ENCODE measurements at regions not wholly inside any gene's neighbourhood (a gene's known extent, or its start where the extent isn't known, plus 50 kb on each side); places are given as distances from the start of the nearest gene placed in this dataset.

DNA sequence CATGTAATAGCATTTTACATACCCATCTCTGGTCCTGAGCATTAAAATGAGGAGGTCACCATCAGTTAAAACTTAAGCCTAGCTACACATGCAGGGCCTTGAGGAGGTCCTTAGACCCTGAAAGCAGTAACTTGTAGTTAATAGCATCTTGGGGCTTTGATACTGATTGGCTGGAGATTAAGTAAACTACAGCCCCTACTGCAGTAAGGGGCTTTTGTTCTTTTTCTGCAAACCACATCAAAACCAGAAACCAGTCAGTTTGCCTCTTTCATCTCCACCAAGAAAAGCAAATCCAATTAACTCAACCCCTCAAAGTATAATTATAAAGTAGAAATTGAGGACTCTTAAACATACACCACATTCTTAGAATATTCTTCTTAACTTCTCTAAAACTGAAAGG lies 622.7 kb downstream of the ZPLD1 start:
- no peak overlapping the region for H3K4me3 ChIP-seq (ENCODE audit: low read depth, low read length)
- DNase-seq (ENCODE audit: low read depth): no peak
- TF ChIP-seq CTCF (IDR thresholded peaks at IDR 0.05; ENCODE audit: insufficient read depth, low read depth, low read length, missing control alignments): no peak

GRCh38 chr3:103059432-103059831 lies 624.6 kb downstream of the ZPLD1 start:
- TF ChIP-seq CTCF (IDR thresholded peaks at IDR 0.05; ENCODE audit: insufficient read depth, low read depth, low read length, missing control alignments): no peak
- H3K4me3 ChIP-seq (ENCODE audit: low read depth, low read length): no peak overlapping the region
- no peak for DNase-seq (ENCODE audit: low read depth)

DNA sequence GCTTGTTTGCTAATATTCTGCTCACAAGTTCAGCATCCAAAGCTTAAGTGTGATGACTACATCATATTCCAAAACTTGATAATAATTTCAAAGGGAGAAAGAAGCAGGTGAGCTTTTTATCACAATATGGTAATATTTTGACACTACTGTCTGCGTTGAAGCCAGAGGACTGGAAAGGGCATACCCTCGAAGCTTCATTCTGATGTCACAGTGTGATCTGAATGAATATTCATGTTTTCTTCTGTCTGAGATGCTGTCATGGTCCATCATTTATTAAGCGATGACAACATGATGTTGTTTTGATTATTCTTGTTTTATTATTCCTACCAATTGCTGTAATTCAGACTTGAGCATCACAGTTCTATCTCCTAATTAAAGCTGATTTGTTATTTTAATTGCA lies 625.4 kb downstream of the ZPLD1 start:
- no peak overlapping the region for H3K4me3 ChIP-seq (ENCODE audit: low read depth, low read length)
- TF ChIP-seq CTCF (IDR thresholded peaks at IDR 0.05; ENCODE audit: insufficient read depth, low read depth, low read length, missing control alignments): no peak
- no peak for DNase-seq (ENCODE audit: low read depth)

- no peak for DNase-seq (ENCODE audit: low read depth)
- TF ChIP-seq CTCF (IDR thresholded peaks at IDR 0.05; ENCODE audit: insufficient read depth, low read depth, low read length, missing control alignments): no peak
- H3K4me3 ChIP-seq (ENCODE audit: low read depth, low read length): no peak overlapping the region
These were observed 633.1 kb downstream of the ZPLD1 start for GRCh38 chr3:103067963-103068362.

GRCh38 chr3:103075282-103075681 lies 640.5 kb downstream of the ZPLD1 start:
- no peak for DNase-seq (ENCODE audit: low read depth)
- no peak for TF ChIP-seq CTCF (IDR thresholded peaks at IDR 0.05; ENCODE audit: insufficient read depth, low read depth, low read length, missing control alignments)
- H3K4me3 ChIP-seq (ENCODE audit: low read depth, low read length): no peak overlapping the region

DNA sequence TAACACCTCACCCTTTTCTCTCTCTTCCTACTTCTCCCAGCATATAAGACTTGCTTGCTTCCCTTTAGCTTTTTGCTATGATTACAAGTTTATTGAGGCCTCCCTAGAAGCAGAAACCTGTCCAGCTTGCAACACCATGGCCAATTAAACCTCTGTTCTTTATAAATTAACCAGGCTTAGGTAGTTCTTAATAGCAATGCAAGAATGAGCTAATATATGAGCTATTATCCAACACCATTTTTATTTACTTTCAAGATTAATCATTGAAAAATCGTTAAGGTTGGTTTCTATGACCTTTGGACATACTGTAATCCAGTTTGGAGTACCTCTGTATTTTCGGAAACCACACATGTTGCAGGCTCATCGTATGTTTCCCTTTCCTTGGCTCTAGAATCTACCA lies 643.1 kb downstream of the ZPLD1 start:
- H3K4me3 ChIP-seq (ENCODE audit: low read depth, low read length): no peak overlapping the region
- TF ChIP-seq CTCF (IDR thresholded peaks at IDR 0.05; ENCODE audit: insufficient read depth, low read depth, low read length, missing control alignments): no peak
- no peak for DNase-seq (ENCODE audit: low read depth)

DNA sequence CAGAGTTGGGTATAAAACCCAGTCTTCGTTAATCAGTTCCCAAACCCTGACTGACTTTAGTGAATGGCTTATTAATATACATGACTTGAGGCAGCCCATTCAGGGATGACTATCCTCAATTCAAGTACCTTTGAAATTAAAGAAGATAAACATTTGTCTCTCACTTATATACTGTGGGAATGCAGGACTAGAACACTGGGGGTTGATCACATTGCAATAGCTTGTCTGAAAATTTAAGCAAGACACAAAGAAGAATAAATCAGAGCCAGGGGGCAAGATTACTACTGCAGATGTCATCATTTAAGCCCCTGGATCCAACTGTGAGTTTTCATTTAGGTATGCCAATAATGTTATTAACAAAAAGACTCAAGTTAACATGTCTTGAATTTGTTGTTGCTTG lies 647.7 kb downstream of the ZPLD1 start:
- TF ChIP-seq CTCF (IDR thresholded peaks at IDR 0.05; ENCODE audit: insufficient read depth, low read depth, low read length, missing control alignments): no peak
- DNase-seq (ENCODE audit: low read depth): no peak
- no peak overlapping the region for H3K4me3 ChIP-seq (ENCODE audit: low read depth, low read length)
